Nephron progenitor cell (in vitro differentiated cells): ENCODE measurements at regions not wholly inside any gene's neighbourhood (a gene's known extent, or its start where the extent isn't known, plus 50 kb on each side); places are given as distances from the start of the nearest gene placed in this dataset.
A peak's percentile ranks its signal among the peaks of the same experiment; 100 is the strongest.

Experiments used
- DNase-seq: peaks from one replicate; pipeline ENCODE4 v3.0.0; 2021
- H3K27ac Mint-ChIP-seq: 2 replicates; pipeline ENCODE4 v1.8.0; 2021; ENCODE audit warnings: mild to moderate bottlenecking, moderate library complexity, mixed read lengths
- H3K27me3 Mint-ChIP-seq: 2 replicates; pipeline ENCODE4 v1.8.0; 2021; ENCODE audit warnings: mild to moderate bottlenecking, low read depth, mixed read lengths; ENCODE audit not compliant: poor library complexity
- H3K36me3 Mint-ChIP-seq: 2 replicates; pipeline ENCODE4 v1.8.0; 2021; ENCODE audit warnings: low read depth, mixed read lengths
- H3K4me1 Mint-ChIP-seq: 2 replicates; pipeline ENCODE4 v1.8.0; 2021; ENCODE audit warnings: mixed read lengths
- H3K4me3 Mint-ChIP-seq: 2 replicates; pipeline ENCODE4 v1.8.0; 2021; ENCODE audit warnings: mild to moderate bottlenecking, moderate library complexity, mixed read lengths
- H3K9me3 Mint-ChIP-seq: 2 replicates; pipeline ENCODE4 v1.8.0; 2021; ENCODE audit warnings: mild to moderate bottlenecking, moderate library complexity, mixed read lengths
- CTCF ChIP-seq: fragments of 200-600 bp; sonication (generic); IDR thresholded peaks from 2 replicates; pipeline ENCODE4 v1.5.0; 2021; ENCODE audit warnings: antibody characterized with exemption

- no peak for TF ChIP-seq CTCF
- Mint-ChIP-seq H3K36me3 (no peaks in the 10 kb centered on the region), H3K4me1 (no peaks in the 10 kb centered on the region), H3K9me3 (no peaks in the 10 kb centered on the region), H3K4me3 (no peak overlapping the region), H3K27ac (no peak overlapping the region), H3K27me3 (peaks cover 36% of the 10 kb centered on the region)
- DNase-seq = no peak
Measured at GRCh38 chr16:75780669-75781068, 54.4 kb upstream of the CPHXL start.

- no peaks in the 10 kb centered on the region for H3K9me3 Mint-ChIP-seq
- no peaks in the 10 kb centered on the region for H3K4me1 Mint-ChIP-seq
- no peak for DNase-seq
- peaks cover 32% of the 10 kb centered on the region for H3K27me3 Mint-ChIP-seq
- TF ChIP-seq CTCF = no peak
- H3K27ac Mint-ChIP-seq = no peak overlapping the region
- no peaks in the 10 kb centered on the region for H3K36me3 Mint-ChIP-seq
- no peak overlapping the region for H3K4me3 Mint-ChIP-seq
Measured at GRCh38 chr16:75781683-75782343, 55.5 kb upstream of the CPHXL start.

DNA sequence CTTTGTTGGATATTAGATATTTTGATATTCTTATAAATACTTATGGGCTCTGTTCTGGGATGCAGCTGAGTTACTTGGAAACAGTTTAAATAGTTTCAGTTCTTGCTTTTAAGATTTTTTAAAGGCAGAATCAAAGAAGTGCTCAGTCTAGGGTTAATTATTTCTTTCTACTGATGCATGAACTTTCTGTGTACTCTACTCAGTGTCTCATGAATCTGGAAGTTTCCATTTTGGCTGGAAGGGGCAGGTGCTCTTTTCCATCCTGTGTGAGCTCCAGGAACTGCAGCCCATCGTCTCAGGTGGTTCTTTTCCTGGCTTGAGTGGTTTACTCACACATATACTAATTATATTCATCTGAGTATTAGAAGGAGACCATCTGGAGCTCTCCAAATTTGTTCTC lies 61.1 kb upstream of the CPHXL start:
- DNase-seq = no peak
- H3K4me3 Mint-ChIP-seq = no peak overlapping the region
- no peak for TF ChIP-seq CTCF
- H3K27me3 Mint-ChIP-seq = peaks cover 25% of the 10 kb centered on the region
- H3K4me1 Mint-ChIP-seq = peaks cover 1% of the 10 kb centered on the region
- H3K27ac Mint-ChIP-seq = no peak overlapping the region
- no peaks in the 10 kb centered on the region for H3K36me3 Mint-ChIP-seq
- no peaks in the 10 kb centered on the region for H3K9me3 Mint-ChIP-seq

- Mint-ChIP-seq H3K4me3 (no peak overlapping the region), H3K9me3 (no peaks in the 10 kb centered on the region), H3K36me3 (no peaks in the 10 kb centered on the region), H3K27ac (no peak overlapping the region), H3K27me3 (peaks cover 18% of the 10 kb centered on the region), H3K4me1 (peaks cover 9% of the 10 kb centered on the region)
- DNase-seq = peak; percentile 27
- TF ChIP-seq CTCF = peak; percentile 87
Measured at GRCh38 chr16:75789237-75789636, 62.9 kb upstream of the CPHXL start.

GRCh38 chr16:75792771-75793492 lies 66.6 kb upstream of the CPHXL start:
- H3K27me3 Mint-ChIP-seq = peaks cover 4% of the 10 kb centered on the region
- peaks cover 9% of the 10 kb centered on the region for H3K4me1 Mint-ChIP-seq
- H3K27ac Mint-ChIP-seq = no peak overlapping the region
- no peak for TF ChIP-seq CTCF
- H3K9me3 Mint-ChIP-seq = no peaks in the 10 kb centered on the region
- no peak overlapping the region for H3K4me3 Mint-ChIP-seq
- no peak for DNase-seq
- no peaks in the 10 kb centered on the region for H3K36me3 Mint-ChIP-seq

- DNase-seq = no peak
- Mint-ChIP-seq H3K9me3 (no peaks in the 10 kb centered on the region), H3K4me1 (peaks cover 9% of the 10 kb centered on the region), H3K36me3 (no peaks in the 10 kb centered on the region), H3K27ac (no peak overlapping the region), H3K4me3 (no peak overlapping the region), H3K27me3 (peaks cover 3% of the 10 kb centered on the region)
- no peak for TF ChIP-seq CTCF
Measured at GRCh38 chr16:75793641-75794040, 67.4 kb upstream of the CPHXL start.
